ENCODE measurements at regions not wholly inside any gene's neighbourhood (a gene's known extent, or its start where the extent isn't known, plus 50 kb on each side); places are given as distances from the start of the nearest gene placed in this dataset.
"Not testable (repeated sequence)": the region's sequence is repeated elsewhere in the genome, so short reads cannot be mapped to it uniquely, and the experiment has no call there.

GRCh38 chr3:153440311-153440710, 278.3 kb downstream of the RAP2B start:
- no peak for DNase-seq (ENCODE audit: low read depth in 3 of 3)

- DNase-seq (ENCODE audit: low read depth in 3 of 3) = no peak
Measured at GRCh38 chr3:153442386-153442785, 280.4 kb downstream of the RAP2B start.

- DNase-seq (ENCODE audit: low read depth in 3 of 3) = no peak
Measured at GRCh38 chr3:153442799-153443487, 280.9 kb downstream of the RAP2B start.

- no peak for DNase-seq (ENCODE audit: low read depth in 3 of 3)
Measured at GRCh38 chr3:153443961-153444360, 281.9 kb downstream of the RAP2B start.

GRCh38 chr3:153445817-153446216, 283.8 kb downstream of the RAP2B start:
- DNase-seq (ENCODE audit: low read depth in 3 of 3) = no peak

- no peak for DNase-seq (ENCODE audit: low read depth in 3 of 3)
Measured at GRCh38 chr3:153448151-153448829, 286.3 kb downstream of the RAP2B start.

GRCh38 chr3:153456833-153457545, 295.0 kb downstream of the RAP2B start:
- no peak for DNase-seq (ENCODE audit: low read depth in 3 of 3)

- no peak for DNase-seq (ENCODE audit: low read depth in 3 of 3)
Measured at GRCh38 chr3:153458881-153459280, 296.9 kb downstream of the RAP2B start.

GRCh38 chr3:153462545-153462944, 300.5 kb downstream of the RAP2B start:
- DNase-seq (ENCODE audit: low read depth in 3 of 3) = no peak

- DNase-seq (ENCODE audit: low read depth in 3 of 3) = no peak
Measured at GRCh38 chr3:153463895-153464294, 301.9 kb downstream of the RAP2B start.

GRCh38 chr3:153469162-153469561, 307.1 kb downstream of the RAP2B start:
- no peak for DNase-seq (ENCODE audit: low read depth in 3 of 3)

- no peak for DNase-seq (ENCODE audit: low read depth in 3 of 3)
Measured at GRCh38 chr3:153484842-153485241, 322.8 kb downstream of the RAP2B start.

- DNase-seq (ENCODE audit: low read depth in 3 of 3) = no peak
Measured at GRCh38 chr3:153495422-153495821, 333.4 kb downstream of the RAP2B start.

- DNase-seq (ENCODE audit: low read depth in 3 of 3) = no peak
Measured at GRCh38 chr3:153502682-153503081, 340.7 kb downstream of the RAP2B start.

GRCh38 chr3:153503873-153504272, 341.8 kb downstream of the RAP2B start:
- DNase-seq (ENCODE audit: low read depth in 3 of 3) = no peak

GRCh38 chr3:153506205-153506604, 344.2 kb downstream of the RAP2B start:
- not testable (repeated sequence) for DNase-seq (ENCODE audit: low read depth in 3 of 3)

GRCh38 chr3:153506686-153507085, 344.7 kb downstream of the RAP2B start:
- not testable (repeated sequence) for DNase-seq (ENCODE audit: low read depth in 3 of 3)

GRCh38 chr3:153513236-153513635, 351.2 kb downstream of the RAP2B start:
- DNase-seq (ENCODE audit: low read depth in 3 of 3) = peak in 1 of 3 donors; percentile 0

GRCh38 chr3:153528473-153528872, 366.4 kb downstream of the RAP2B start:
- DNase-seq (ENCODE audit: low read depth in 3 of 3) = no peak

- no peak for DNase-seq (ENCODE audit: low read depth in 3 of 3)
Measured at GRCh38 chr3:153539263-153539662, 377.2 kb downstream of the RAP2B start.

- no peak for DNase-seq (ENCODE audit: low read depth in 3 of 3)
Measured at GRCh38 chr3:153545471-153545870, 383.4 kb downstream of the RAP2B start.

GRCh38 chr3:153547970-153548369, 385.9 kb downstream of the RAP2B start:
- DNase-seq (ENCODE audit: low read depth in 3 of 3) = no peak

- DNase-seq (ENCODE audit: low read depth in 3 of 3) = not testable (repeated sequence)
Measured at GRCh38 chr3:153549686-153550085, 387.7 kb downstream of the RAP2B start.

Measured in stimulated activated CD4-positive, alpha-beta T cell treated with anti-CD3 and anti-CD28 coated beads, TNF-alpha, amount 100 ng/mL, for 48 hours (primary cell).